ENCODE measurements at regions not wholly inside any gene's neighbourhood (a gene's known extent, or its start where the extent isn't known, plus 50 kb on each side); places are given as distances from the start of the nearest gene placed in this dataset.

- no peak for TF ChIP-seq CTCF (IDR thresholded peaks at IDR 0.05; ENCODE audit: low read depth, low read length)
- Histone ChIP-seq H3K9me3 (ENCODE audit: severe bottlenecking) (no peaks in the 10 kb centered on the region), H3K4me3 (ENCODE audit: low read depth, low read length) (no peak overlapping the region), H3K27me3 (ENCODE audit: insufficient read depth, low read depth, severe bottlenecking) (no peaks in the 10 kb centered on the region), H3K36me3 (no peaks in the 10 kb centered on the region), H3K27ac (no peak overlapping the region)
- no peak for DNase-seq
Measured at GRCh38 chr6:120899932-120900331, 434.3 kb downstream of the TBC1D32 start.

GRCh38 chr6:120894077-120894476, 440.2 kb downstream of the TBC1D32 start:
- no peak for TF ChIP-seq CTCF (IDR thresholded peaks at IDR 0.05; ENCODE audit: low read depth, low read length)
- DNase-seq, result no peak

GRCh38 chr6:120876931-120877330, 457.3 kb downstream of the TBC1D32 start:
- no peak overlapping the region for H3K27ac ChIP-seq
- TF ChIP-seq CTCF (IDR thresholded peaks at IDR 0.05; ENCODE audit: low read depth, low read length), result no peak
- no peak for DNase-seq
- no peaks in the 10 kb centered on the region for H3K27me3 ChIP-seq (ENCODE audit: insufficient read depth, low read depth, severe bottlenecking)
- H3K36me3 ChIP-seq, result no peaks in the 10 kb centered on the region
- no peak overlapping the region for H3K4me3 ChIP-seq (ENCODE audit: low read depth, low read length)
- no peaks in the 10 kb centered on the region for H3K9me3 ChIP-seq (ENCODE audit: severe bottlenecking)

More at GRCh38 chr6:120894077-120894476, 440.2 kb downstream of the TBC1D32 start:
- H3K9me3 ChIP-seq (ENCODE audit: severe bottlenecking), result peaks cover 3% of the 10 kb centered on the region
- H3K27me3 ChIP-seq (ENCODE audit: insufficient read depth, low read depth, severe bottlenecking), result no peaks in the 10 kb centered on the region
- H3K36me3 ChIP-seq, result no peaks in the 10 kb centered on the region
- no peak overlapping the region for H3K27ac ChIP-seq
- H3K4me3 ChIP-seq (ENCODE audit: low read depth, low read length), result no peak overlapping the region

GRCh38 chr6:120876424-120876823, 457.9 kb downstream of the TBC1D32 start:
- H3K9me3 ChIP-seq (ENCODE audit: severe bottlenecking), result no peaks in the 10 kb centered on the region
- no peaks in the 10 kb centered on the region for H3K36me3 ChIP-seq
- no peak for TF ChIP-seq CTCF (IDR thresholded peaks at IDR 0.05; ENCODE audit: low read depth, low read length)
- no peaks in the 10 kb centered on the region for H3K27me3 ChIP-seq (ENCODE audit: insufficient read depth, low read depth, severe bottlenecking)
- no peak overlapping the region for H3K27ac ChIP-seq
- H3K4me3 ChIP-seq (ENCODE audit: low read depth, low read length), result no peak overlapping the region
- DNase-seq, result no peak

- no peak overlapping the region for H3K27ac ChIP-seq
- H3K4me3 ChIP-seq (ENCODE audit: low read depth, low read length), result no peak overlapping the region
- TF ChIP-seq CTCF (IDR thresholded peaks at IDR 0.05; ENCODE audit: low read depth, low read length), result no peak
- no peaks in the 10 kb centered on the region for H3K27me3 ChIP-seq (ENCODE audit: insufficient read depth, low read depth, severe bottlenecking)
- no peak for DNase-seq
- no peaks in the 10 kb centered on the region for H3K36me3 ChIP-seq
- no peaks in the 10 kb centered on the region for H3K9me3 ChIP-seq (ENCODE audit: severe bottlenecking)
Measured at GRCh38 chr6:120875900-120876299, 458.4 kb downstream of the TBC1D32 start.

- H3K4me3 ChIP-seq (ENCODE audit: low read depth, low read length), result no peak overlapping the region
- H3K27me3 ChIP-seq (ENCODE audit: insufficient read depth, low read depth, severe bottlenecking), result no peaks in the 10 kb centered on the region
- H3K27ac ChIP-seq, result no peak overlapping the region
- no peaks in the 10 kb centered on the region for H3K36me3 ChIP-seq
- no peak for TF ChIP-seq CTCF (IDR thresholded peaks at IDR 0.05; ENCODE audit: low read depth, low read length)
- no peaks in the 10 kb centered on the region for H3K9me3 ChIP-seq (ENCODE audit: severe bottlenecking)
- DNase-seq, result no peak
Measured at GRCh38 chr6:120874422-120874821, 459.9 kb downstream of the TBC1D32 start.
